Nucleus accumbens (tissue), 56 donors: ENCODE measurements at regions not wholly inside any gene's neighbourhood (a gene's known extent, or its start where the extent isn't known, plus 50 kb on each side); places are given as distances from the start of the nearest gene placed in this dataset.
"Not testable (repeated sequence)": the region's sequence is repeated elsewhere in the genome, so short reads cannot be mapped to it uniquely, and the experiment has no call there.

ENCODE experiments used
- DNase-seq, 56 donors: peaks; one replicate each; lab custom pipeline; 2025; lab: John Stamatoyannopoulos, UW

GRCh38 chr20:48124181-48124782 is 339.0 kb upstream of the SULF2 start:
- DNase-seq: no peak

- DNase-seq: no peak
Observed at GRCh38 chr20:48120120-48120519, 334.8 kb upstream of the SULF2 start.

GRCh38 chr20:48119389-48119788 is 334.1 kb upstream of the SULF2 start:
- DNase-seq: not testable (repeated sequence)

GRCh38 chr20:48115502-48115901 is 330.2 kb upstream of the SULF2 start:
- DNase-seq: no peak

GRCh38 chr20:48107560-48107959 is 322.3 kb upstream of the SULF2 start:
- no peak for DNase-seq

- no peak for DNase-seq
Observed at GRCh38 chr20:48106428-48106827, 321.1 kb upstream of the SULF2 start.

- DNase-seq: no peak
Observed at GRCh38 chr20:48105526-48105925, 320.2 kb upstream of the SULF2 start.

GRCh38 chr20:48102931-48103660 is 317.8 kb upstream of the SULF2 start:
- peak in 11 of 56 donors; percentile 2 to 43 (median 17) for DNase-seq

GRCh38 chr20:48102076-48102787 is 317.0 kb upstream of the SULF2 start:
- no peak for DNase-seq

GRCh38 chr20:48100483-48100882 is 315.2 kb upstream of the SULF2 start:
- DNase-seq: no peak

GRCh38 chr20:48098866-48099265 is 313.6 kb upstream of the SULF2 start:
- no peak for DNase-seq

GRCh38 chr20:48098099-48098498 is 312.8 kb upstream of the SULF2 start:
- peak in 1 of 56 donors; percentile 5 for DNase-seq

GRCh38 chr20:48096957-48097890 is 311.9 kb upstream of the SULF2 start:
- peak in 19 of 56 donors; percentile 2 to 40 (median 16) for DNase-seq

GRCh38 chr20:48096212-48096875 is 311.1 kb upstream of the SULF2 start:
- DNase-seq: no peak

GRCh38 chr20:48094944-48095343 is 309.7 kb upstream of the SULF2 start:
- no peak for DNase-seq

GRCh38 chr20:48094196-48094749 is 309.0 kb upstream of the SULF2 start:
- no peak for DNase-seq

- no peak for DNase-seq
Observed at GRCh38 chr20:48092596-48093280, 307.5 kb upstream of the SULF2 start.

- no peak for DNase-seq
Observed at GRCh38 chr20:48090784-48091183, 305.5 kb upstream of the SULF2 start.

GRCh38 chr20:48090314-48090713 is 305.0 kb upstream of the SULF2 start:
- no peak for DNase-seq
